ENCODE measurements at regions not wholly inside any gene's neighbourhood (a gene's known extent, or its start where the extent isn't known, plus 50 kb on each side); places are given as distances from the start of the nearest gene placed in this dataset.

- DNase-seq (ENCODE audit: low read depth in 1 of 2, low spot score in 2 of 2) (no peak), FAIRE-seq (no peak)
- no peak overlapping the region for H3K4ac ChIP-seq (replicated peaks; ENCODE audit: insufficient read length, low read depth, low read length)
- H3K4me3 ChIP-seq (ENCODE audit: extremely low read depth in 1 of 4, insufficient read depth in 2 of 4, low read depth in 3 of 4, low read length in 4 of 4) = no peak overlapping the region
- no peak overlapping the region for H2AFZ ChIP-seq (ENCODE audit: low read length)
- no peak overlapping the region for H3K27ac ChIP-seq (ENCODE audit: low read depth, low read length)
- no peak overlapping the region for H4K5ac ChIP-seq (ENCODE audit: insufficient read length, low read depth, low read length)
- no peak overlapping the region for H2AK5ac ChIP-seq (ENCODE audit: low read depth, low read length)
- H3K27me3 ChIP-seq (replicated peaks in 1 of 4; ENCODE audit: control insufficient read depth in 3 of 4, extremely low read depth in 1 of 4, insufficient read depth in 3 of 4, low read length in 3 of 4) = no peaks in the 10 kb centered on the region
- no peak overlapping the region for H2BK20ac ChIP-seq (ENCODE audit: low read length)
- no peak overlapping the region for H2BK15ac ChIP-seq (ENCODE audit: low read length)
- no peak overlapping the region for H4K91ac ChIP-seq (replicated peaks; ENCODE audit: insufficient read length, low read length)
- H3K9ac ChIP-seq (replicated peaks in 1 of 4; ENCODE audit: extremely low read depth in 1 of 4, low read depth in 3 of 4, low read length in 3 of 4) = no peak overlapping the region
- H4K8ac ChIP-seq (ENCODE audit: extremely low read depth, insufficient read depth, low read length) = no peak overlapping the region
- no peak overlapping the region for H3K4me2 ChIP-seq (ENCODE audit: insufficient read depth in 1 of 2, low read depth in 2 of 2, low read length in 2 of 2)
- H4K20me1 ChIP-seq (replicated peaks in 1 of 2; ENCODE audit: control insufficient read depth in 1 of 2, insufficient read depth in 2 of 2, low read length in 2 of 2) = no peaks in the 10 kb centered on the region
- H3K36me3 ChIP-seq (ENCODE audit: control insufficient read depth in 2 of 4, insufficient read depth in 4 of 4, low read length in 3 of 4) = no peaks in the 10 kb centered on the region
- H3K14ac ChIP-seq (ENCODE audit: insufficient read length) = no peak overlapping the region
- no peak overlapping the region for H2BK5ac ChIP-seq (ENCODE audit: low read depth, low read length)
- WGBS, 2 experiments (ENCODE audit: extremely low coverage in 1 of 2, insufficient coverage in 1 of 2, insufficient read length in 1 of 2, insufficient replicate concordance in 2 of 2, low coverage in 1 of 2, low lambda C conversion rate in 2 of 2, missing lambda C conversion rate in 1 of 2) = 90% methylated on average over 3 of the region's 3 CpGs; no CpG with 5 or more reads in 1 of the 2 experiments
- H3K79me2 ChIP-seq (ENCODE audit: control insufficient read depth in 1 of 2, insufficient read depth in 2 of 2, low read length in 2 of 2) = no peaks in the 10 kb centered on the region
- TF ChIP-seq HDAC6 (IDR thresholded peaks at IDR 0.05; ENCODE audit: low read depth, low read length) = no peak
- no peak for TF ChIP-seq BACH1 (IDR thresholded peaks at IDR 0.05; ENCODE audit: low read length)
- TF ChIP-seq PHF8 (conservative IDR thresholded peaks at IDR 0.05; ENCODE audit: low read depth, low read length) = no peak
- no peak for TF ChIP-seq POU5F1 (IDR thresholded peaks at IDR 0.05; ENCODE audit: low read depth, low read length)
- no peak for TF ChIP-seq JUN (IDR thresholded peaks at IDR 0.05; ENCODE audit: low read depth, low read length)
- no peak for TF ChIP-seq RXRA (IDR thresholded peaks at IDR 0.05; ENCODE audit: insufficient read depth, low read depth, low read length)
- TF ChIP-seq BCL11A (IDR thresholded peaks at IDR 0.05; ENCODE audit: low read depth in 2 of 2, low read length in 2 of 2) = no peak
- no peak for TF ChIP-seq MAFK (IDR thresholded peaks at IDR 0.05; ENCODE audit: low read depth, low read length)
- TF ChIP-seq, protein P1, sequence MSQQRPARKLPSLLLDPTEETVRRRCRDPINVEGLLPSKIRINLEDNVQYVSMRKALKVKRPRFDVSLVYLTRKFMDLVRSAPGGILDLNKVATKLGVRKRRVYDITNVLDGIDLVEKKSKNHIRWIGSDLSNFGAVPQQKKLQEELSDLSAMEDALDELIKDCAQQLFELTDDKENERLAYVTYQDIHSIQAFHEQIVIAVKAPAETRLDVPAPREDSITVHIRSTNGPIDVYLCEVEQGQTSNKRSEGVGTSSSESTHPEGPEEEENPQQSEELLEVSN (IDR thresholded peaks at IDR 0.05) = no peak
- TF ChIP-seq SIX5 (IDR thresholded peaks at IDR 0.05; ENCODE audit: low read depth, low read length) = no peak
- no peak for TF ChIP-seq POLR2AphosphoS5 (IDR thresholded peaks at IDR 0.05; ENCODE audit: low read depth, low read length)
- no peak for TF ChIP-seq ATF2 (IDR thresholded peaks at IDR 0.05; ENCODE audit: low read length)
- no peak for TF ChIP-seq RNF2 (IDR thresholded peaks at IDR 0.05; ENCODE audit: borderline replicate concordance, low read depth, low read length, missing control alignments, poor library complexity, severe bottlenecking)
- POLR2A ChIA-PET (ENCODE audit: partially characterized antibody) = no interaction called here
- H2BK120ac ChIP-seq (replicated peaks; ENCODE audit: low read depth, low read length) = no peak overlapping the region
- H2BK12ac ChIP-seq (ENCODE audit: low read depth, low read length) = no peak overlapping the region
- CTCF ChIA-PET (ENCODE audit: partially characterized antibody) = interaction anchor here (1.2 to 2.0 kb wide), 2 partner anchors 19 to 91 kb away, joined by 4 to 7 read pairs; no protein-coding TSS in a partner anchor
- no peaks in the 10 kb centered on the region for H3K79me1 ChIP-seq (ENCODE audit: low read depth, low read length)
- no peak overlapping the region for H3K56ac ChIP-seq (replicated peaks; ENCODE audit: insufficient read length, low read depth, low read length)
- H3K9me3 ChIP-seq (ENCODE audit: insufficient read depth in 2 of 2, low read depth in 1 of 2, low read length in 1 of 2) = no peaks in the 10 kb centered on the region
- H3K23me2 ChIP-seq (ENCODE audit: low read depth, low read length) = no peaks in the 10 kb centered on the region
- H3K18ac ChIP-seq (ENCODE audit: extremely low read depth, low read length) = no peak overlapping the region
- H3K4me1 ChIP-seq (replicated peaks in 1 of 4; ENCODE audit: control insufficient read depth in 3 of 4, insufficient read depth in 4 of 4, low read length in 3 of 4) = no peaks in the 10 kb centered on the region
- H3K23ac ChIP-seq (ENCODE audit: insufficient read length) = no peak overlapping the region
These were observed 100.7 kb upstream of the TRPC7 start for GRCh38 chr5:136466041-136466415.

Data from H1 (cell line).